Activated T-cell treated with anti-CD3 and anti-CD28 coated beads, Interleukin-2, amount 50 U/mL, for 1 hour (primary cell): ENCODE measurements at regions not wholly inside any gene's neighbourhood (a gene's known extent, or its start where the extent isn't known, plus 50 kb on each side); places are given as distances from the start of the nearest gene placed in this dataset.
"Not testable (repeated sequence)": the region's sequence is repeated elsewhere in the genome, so short reads cannot be mapped to it uniquely, and the experiment has no call there.

ENCODE experiments used
- DNase-seq: peaks from one replicate; pipeline ENCODE4 v3.0.0-alpha.2; 2020

DNA sequence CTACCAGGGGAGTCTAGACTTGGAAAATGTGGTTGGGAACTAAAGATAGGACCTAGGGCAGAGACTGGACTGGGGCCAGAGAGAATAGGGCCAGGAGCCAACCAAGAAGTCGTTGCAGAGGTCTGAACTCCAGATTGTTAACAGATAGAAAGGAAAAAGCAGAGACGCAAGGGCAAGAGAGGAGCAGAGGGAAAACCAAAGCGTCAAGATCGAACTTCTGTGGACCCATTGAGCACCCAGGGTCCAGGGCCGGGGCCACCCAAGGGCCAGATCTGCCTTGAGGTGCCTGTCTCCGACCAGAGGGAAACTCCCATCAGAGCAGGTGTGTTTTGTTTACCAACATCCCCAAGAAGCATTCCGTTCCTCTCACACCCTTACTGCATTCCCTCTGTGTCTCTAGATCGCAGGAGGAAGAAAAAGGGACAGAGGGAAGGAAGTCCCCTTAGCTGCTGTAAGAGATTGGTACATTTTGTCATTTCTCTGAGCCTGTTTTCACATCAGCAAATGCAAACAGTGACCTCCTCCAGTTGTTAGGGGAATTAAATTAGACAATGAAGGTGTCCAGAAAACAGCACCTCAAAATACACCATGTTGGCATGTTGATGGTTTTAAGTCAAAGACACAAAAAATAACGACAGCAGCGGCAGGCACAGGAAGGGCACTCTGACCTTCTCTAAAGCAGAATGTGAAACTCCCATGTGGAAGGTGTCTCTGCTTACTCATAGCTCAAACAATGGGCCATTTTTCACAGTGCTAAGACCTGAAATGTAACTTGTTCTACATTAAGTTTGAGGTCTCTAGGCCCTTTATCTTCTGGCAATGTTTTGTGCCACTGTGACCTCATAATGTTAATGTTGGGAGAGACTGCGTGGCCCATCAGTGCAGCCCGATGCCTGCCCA is 105.8 kb upstream of the RAB4A start:
- DNase-seq: no peak

DNA sequence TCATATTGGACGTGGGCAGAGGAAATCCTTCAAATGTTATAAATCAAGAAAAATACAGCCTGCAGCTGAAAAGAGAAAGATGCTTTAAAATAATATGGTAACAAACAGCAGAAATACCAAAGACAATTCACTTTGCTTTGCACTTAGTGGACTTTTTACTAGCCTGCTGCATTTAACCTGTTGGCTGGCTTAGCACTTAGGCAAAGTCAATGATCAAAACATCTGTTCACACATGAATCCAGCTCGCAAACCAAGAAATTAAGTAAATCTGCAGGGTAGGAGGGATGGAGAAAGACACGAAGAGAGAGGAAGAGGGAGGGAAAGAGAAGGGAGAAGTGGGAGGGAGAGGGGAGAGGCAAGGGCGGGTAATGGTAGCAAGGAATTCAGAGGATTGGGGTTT is 103.6 kb upstream of the RAB4A start:
- no peak for DNase-seq

DNA sequence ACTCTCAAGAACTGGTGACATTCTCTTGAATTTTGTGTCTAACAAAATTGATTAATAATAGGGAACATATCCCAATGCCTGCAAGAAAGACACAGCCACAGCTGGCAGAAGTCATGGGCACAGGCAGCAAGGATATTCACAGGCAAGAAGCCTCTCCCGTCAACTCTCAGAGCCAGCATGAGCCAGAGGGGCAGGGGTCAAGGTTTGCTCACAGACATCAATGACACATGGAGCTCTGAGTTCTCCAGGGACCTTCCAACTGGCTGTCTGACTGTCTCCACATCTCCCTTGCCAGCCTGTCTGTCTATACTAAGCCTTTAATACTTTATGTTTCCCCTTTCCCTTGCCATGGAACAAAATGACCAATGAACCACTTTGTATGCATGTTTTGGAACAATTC is 101.5 kb upstream of the RAB4A start:
- no peak for DNase-seq

DNA sequence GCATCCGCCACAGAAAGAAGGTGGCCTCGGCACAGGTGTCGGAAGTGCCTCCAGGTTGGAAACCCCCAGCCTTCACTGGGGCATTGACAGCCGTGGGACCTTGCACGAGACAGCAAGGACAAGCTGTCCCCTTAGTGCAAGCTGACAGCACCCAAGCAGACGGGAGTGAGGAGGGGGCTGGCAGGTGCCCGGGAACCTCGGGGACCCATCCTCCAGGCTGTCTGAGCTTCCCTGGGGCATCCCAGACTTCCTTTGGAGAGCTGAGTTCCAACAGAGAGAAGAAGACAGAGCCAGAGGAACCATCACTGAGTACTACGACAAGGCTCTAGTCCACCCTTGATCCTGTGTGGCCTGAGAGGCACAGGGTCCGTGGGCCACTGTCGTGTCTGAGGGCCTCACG is 100.6 kb upstream of the RAB4A start:
- no peak for DNase-seq

DNA sequence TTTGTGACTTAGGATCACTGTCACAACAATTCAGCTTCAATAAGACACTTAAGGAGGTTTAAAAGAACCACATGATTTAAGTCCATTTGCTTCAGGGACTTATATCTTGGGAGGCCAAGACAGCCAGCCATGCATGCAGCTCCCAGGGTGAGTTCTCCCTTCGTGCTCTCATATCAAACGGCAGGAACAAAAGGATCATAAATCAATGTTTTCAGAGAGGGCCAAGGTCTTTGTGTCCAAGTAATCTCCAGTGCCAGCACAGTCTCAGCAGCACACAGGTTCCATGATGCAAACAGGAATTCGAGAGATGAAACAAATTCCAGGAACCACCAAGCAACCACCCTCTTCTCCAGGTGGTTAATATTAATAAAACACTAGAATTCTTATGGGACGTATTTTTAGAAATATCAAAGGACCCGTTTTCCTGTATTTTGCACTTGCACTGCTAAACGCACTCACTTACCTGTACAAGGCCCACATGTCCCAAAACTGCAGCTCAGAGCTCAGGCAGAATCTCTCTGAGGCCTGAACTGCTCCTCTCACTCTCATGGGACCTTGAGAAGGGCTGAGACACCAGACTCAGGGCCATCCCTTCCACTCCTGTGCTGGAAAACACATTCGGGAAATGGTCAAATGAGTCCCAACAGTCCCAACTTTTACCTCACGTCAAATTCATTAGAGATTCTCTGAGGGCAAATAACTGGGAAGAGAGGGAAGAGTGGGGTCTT is 100.0 kb upstream of the RAB4A start:
- no peak for DNase-seq

DNA sequence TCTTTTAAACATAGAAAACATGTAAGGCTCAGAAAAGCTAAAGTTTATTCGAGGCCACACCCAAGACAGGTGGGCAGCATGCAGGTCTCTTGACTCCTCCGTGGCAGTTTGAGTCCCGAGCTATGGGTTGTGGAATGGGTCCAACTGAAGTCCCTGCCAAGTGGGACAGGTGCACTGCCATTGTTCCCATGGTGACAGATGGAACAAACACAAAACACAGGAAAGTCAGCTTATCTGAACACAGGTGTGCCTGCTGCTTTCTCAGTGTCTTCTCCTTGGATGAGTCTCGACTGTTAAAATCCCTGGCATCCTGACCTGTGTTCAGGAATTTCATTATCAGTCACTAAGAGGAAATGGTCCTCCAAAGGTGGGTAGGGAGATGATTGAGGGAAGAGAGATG is 99.0 kb upstream of the RAB4A start:
- no peak for DNase-seq

DNA sequence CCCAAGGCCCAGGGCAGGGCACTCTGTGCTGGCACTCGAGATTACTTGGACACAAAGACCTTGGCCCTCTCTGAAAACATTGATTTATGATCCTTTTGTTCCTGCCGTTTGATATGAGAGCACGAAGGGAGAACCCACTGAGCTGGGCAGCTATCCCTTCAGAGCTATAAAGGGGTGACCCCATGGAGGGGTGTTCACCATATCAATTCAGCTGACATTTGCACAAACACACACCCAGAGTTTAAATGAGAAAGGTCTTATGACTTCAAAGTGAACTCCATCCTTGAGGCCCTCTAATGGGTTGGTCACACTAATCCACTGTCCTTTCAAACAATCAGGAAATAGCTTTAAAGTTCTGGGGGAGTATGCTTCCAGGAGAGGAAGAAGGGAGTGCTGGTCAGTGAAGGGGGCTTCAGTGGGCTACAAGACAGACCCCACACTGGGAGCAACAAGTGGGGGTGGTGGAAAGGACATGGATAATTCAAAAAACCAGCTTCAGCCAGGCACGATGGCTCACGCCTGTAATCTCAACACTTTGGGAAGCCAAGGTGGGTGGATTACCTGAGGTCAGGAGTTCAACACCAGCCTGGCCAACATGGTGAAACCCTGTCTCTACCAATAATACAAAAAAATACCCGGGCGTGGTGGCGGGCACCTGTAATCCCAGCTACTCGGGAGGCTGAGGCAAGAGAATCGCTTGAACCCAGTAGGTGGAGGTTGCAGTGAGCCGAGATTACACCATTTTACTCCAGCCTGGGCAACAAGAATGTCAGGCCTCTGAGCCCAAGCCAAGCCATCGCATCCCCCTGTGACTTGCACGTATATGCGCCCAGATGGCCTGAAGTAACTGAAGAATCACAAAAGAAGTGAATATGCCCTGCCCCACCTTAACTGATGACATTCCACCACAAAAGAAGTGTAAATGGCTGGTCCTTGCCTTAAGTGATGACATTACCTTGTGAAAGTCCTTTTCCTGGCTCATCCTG is 97.1 kb upstream of the RAB4A start:
- DNase-seq: not testable (repeated sequence)

DNA sequence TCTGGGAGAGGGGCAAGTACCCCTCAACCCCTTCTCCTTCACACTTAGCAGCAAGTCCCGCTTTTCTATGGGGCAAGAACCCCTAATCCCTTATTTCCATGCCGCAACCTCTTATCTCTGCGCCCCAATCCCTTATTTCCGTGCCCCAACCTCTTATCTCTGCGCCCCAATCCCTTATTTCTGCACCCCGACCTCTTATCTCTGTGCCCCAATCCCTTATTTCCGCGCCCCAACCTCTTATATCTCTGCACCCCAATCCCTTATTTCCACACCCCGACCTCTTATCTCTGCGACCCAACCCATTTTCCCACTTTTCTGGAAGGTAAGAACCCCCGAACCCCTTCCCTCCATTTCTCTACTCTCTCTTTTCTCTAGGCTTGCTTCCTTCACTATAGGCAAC is 95.6 kb upstream of the RAB4A start:
- DNase-seq: not testable (repeated sequence)

DNA sequence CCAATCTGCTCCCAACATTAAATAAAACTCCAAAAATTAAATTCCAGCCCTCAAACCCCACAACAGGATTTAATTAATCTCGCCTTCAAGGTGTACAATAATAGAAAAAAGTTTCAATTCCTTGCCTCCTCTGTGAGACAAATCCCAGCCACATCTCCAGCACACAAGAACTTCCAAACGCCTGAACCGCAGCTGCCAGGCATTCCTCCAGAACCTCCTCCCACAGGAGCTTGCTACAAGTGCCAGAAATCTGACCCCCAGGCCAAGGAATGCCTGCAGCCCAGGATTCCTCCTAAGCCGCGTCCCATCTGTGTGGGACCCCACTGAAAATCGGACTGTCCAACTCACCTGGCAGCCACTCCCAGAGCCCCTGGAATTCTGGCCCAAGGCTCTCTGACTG is 94.5 kb upstream of the RAB4A start:
- DNase-seq: not testable (repeated sequence)

DNA sequence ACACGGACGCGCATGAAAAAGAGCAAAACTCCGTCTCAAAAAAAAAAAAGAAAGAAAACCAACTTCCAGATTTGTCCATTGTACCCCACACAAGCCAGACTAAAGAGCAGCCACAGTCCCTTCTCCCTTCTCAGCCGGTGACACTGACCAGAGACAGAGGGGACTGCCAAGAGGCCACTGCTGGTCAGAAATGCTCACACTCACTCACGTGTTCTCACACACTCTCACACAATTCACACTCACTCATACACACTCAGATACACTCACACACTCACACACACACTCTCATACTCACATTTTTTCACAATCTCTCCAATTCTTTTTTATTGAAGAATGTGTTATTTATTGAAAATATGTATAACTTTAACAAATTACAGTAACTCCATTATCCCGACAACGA is 90.8 kb upstream of the RAB4A start:
- no peak for DNase-seq

DNA sequence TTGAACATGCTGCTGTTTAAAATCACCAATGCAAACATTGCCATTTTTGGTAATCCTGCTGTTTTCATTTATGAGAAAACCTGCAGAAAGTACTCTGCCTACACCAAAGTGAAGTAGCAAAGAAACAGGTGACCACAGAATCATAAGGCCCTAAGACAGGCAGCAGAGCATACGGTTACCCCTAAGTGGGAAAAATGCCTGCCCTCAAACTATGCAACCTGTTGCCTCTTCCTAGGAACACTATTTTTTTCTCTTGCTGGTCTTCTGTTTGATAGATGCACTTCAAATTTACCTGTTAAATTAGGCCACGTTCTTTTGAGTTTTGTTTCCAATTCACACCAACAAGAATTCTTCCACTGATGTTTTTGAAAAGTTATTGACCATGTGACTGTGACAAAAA is 89.5 kb upstream of the RAB4A start:
- no peak for DNase-seq

DNA sequence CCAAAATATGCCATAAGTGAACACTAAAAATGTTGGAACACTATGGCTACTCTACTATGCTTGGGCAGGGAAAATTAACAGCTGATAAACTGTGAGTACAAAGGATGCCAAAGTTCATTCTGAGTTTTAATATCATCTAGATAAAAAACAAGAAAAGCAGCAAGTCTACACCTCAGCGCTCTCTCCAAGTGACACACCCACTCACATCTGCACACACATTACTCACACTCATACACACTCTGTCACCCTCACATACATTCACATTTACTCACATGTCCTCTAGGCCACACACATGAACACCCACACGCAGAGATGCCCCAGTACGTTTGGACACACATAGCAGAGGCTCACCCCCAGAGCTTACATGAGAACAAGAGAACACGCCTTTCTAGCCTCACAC is 87.3 kb upstream of the RAB4A start:
- no peak for DNase-seq

DNA sequence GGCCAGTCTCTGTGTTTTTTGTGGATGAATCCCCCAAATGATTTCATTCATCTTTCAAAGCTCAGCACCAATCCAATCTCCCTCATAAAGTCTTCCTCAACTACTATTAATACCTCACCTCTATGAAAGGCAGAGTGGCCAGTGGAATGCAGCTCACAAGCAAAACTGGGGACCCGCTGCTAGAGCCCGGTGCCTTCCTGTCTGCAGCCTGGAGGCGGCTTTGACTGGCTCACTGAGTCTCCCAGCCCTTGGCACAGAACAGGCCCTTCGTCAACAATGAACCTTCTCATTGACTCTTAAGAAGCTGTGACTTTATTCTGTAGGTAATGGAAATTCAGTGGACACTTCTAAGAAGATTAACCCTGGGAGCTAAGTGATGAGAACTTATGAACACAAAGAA is 86.8 kb upstream of the RAB4A start:
- DNase-seq: no peak

DNA sequence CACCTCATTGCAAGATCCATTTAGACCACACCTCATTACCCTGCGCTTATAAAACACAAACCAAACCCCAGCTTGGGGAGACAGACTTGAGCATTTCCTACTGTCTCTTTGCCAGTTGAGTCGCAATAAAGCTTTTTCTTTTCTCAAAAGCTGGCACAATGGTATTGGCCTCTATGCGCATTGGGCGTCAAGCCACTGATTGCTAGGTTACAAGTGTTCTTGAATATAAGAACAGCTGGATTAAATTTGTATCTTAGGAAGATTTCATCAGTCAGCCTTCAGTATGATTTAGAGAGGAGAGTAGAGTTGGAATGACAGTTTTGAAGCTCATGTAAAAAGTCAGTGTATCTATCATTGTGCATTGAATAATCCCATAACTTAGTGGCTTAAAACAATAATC is 84.9 kb upstream of the RAB4A start:
- DNase-seq: no peak

DNA sequence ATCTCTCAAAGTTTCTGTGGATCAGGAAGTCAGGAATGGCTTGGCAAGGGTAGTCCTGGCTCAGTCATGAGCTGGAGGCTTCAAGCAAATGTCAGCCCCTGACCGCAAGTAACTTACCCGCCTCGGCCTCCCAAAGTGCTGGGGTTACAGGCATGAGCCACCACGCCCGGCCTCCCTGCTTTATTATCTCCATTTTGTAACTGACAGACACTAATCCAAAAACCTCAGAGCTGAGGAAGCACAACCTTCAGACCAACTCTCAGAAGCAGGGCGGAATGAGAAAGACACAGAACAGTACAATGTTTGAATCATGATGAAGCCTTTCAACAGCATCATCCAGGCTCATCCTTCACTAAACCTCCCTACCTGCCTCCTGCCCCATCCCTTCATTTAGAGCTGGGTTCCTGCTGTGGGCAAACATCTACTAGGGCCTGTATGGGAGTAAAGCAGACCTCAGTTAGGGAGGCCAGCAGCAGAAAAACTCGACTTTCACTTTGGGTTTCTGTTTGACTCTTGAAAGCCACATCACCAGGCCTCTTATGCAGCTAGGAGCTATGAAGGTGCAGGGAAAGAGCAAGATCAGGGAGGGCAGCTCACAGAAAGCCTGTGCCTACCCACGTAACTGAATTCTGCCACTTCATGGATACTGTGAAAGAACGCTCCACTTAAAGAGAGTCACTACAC is 84.4 kb upstream of the RAB4A start:
- DNase-seq: no peak

DNA sequence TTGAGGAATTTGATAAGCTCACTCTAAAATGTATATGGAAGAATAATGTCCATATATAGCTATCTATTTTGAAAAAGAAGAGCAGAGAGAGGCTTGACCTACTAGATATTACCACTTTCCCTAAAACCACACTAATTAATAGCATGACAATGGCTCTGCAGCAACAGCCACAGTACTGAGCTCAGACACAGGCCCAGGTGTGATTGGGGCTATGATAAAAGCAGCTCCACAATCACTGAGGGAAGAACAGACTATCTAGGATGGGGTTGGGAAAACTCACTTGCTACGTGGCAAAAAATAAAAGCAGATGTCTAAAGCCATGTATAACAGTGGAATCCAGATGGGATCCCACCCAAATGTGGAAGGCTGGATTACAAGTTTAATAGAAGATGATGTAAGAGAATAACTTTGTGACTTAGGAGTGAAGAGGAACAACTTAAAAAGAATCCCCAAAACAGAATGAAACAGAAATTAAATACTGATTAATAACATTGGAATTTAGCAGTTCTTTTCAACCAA is 80.8 kb upstream of the RAB4A start:
- no peak for DNase-seq

DNA sequence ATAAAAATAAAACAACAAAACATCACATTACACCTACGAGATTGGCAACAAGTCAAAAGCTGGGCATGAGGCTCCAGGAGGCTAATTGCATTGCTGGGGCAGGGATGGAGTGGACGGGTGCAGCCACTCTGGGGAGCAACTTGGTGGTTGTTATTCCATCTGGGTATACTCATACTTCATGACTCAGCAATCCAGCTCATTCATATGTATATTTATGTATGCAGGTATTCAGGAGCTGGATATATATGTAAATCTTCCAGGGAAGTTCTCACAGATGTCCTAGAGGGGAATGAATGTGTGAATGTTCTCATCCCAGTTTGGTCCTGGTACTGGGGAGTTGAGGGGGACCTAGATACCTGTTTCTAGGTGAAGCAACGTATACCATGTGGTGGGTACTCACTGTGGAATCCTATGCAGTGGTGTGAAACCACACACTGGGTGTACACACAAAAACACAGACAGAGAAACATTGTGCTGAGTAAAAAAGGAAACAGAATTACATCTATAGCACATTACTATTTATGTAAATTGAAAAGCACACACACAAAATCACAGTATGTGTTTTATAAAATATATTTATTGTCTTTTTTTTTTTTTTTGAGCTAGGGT is 79.7 kb upstream of the RAB4A start:
- DNase-seq: no peak

DNA sequence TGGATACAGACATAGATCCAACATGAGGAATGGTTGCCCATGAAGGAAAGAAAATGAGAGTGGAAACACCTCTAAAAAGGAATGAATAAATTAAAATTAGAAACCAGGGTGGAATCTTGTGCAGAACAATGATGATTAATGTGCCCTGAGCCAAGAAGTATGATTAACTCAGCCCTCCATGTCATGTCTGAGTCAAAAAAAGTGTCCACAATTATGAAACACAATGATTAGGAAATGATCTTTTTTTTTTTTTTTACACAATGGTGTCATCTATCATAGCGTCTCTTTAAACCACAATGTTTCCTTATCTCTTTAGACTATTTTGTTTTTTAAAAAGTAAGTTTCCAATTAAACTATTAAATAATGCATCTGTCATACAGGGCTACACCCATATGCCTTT is 78.9 kb upstream of the RAB4A start:
- no peak for DNase-seq

DNA sequence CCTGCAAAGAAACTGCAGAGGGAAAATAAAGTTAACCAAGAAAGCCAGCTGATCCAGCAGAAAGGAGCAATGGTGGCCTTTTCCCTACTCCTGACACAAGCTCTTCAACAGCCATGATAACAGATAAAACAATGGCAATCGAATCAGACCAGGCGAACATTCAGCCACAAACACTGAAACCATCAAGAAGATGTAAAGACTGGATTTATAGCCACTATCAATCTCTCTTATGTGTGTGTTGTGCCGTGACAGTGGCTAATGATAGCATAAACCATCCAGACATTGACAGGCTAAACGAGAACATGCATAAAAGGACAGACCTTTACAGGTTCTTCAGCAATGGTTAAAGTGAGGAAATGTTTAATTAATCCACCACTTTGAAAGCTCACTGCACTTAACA is 78.1 kb upstream of the RAB4A start:
- DNase-seq: no peak

DNA sequence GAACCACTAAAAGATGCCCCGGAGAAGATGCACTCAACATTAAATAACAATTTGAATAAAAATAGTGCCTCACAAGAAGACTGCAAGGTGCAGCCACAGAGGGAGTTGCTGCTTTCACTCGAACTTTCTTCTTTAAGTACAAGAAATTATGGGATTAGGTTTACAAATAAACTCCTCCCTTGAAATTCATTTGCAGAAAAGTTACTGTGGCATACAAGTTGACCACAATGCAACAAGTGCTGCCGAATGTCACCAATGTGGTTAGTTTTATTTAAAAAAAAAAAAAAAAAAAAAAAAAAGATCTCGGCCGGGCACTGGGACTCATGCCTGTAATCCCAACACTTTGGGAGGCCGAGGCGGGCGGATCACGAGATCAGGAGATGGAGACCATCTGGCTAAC is 76.8 kb upstream of the RAB4A start:
- no peak for DNase-seq

DNA sequence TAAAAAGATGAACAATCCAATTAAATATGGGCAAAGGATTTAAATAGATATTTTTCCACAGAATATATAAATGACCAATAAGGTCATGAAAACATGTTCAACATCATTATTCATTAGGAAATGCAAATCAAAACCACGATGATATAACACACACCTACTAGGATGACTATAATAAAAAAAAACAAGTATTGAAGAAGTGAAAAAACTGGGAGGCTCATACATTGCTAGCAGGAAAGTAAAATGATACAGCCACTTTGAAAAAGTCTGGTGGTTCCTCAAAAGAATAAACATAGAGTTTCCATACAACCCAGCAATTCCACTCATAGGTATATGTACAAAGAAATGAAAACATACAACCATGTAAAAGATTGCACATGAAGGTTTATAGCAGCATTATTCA is 75.7 kb upstream of the RAB4A start:
- no peak for DNase-seq
